H1 (cell line): ENCODE measurements at regions not wholly inside any gene's neighbourhood (a gene's known extent, or its start where the extent isn't known, plus 50 kb on each side); places are given as distances from the start of the nearest gene placed in this dataset.

Experiments used
- CTCF ChIA-PET: fragments of 300-600 bp; sonication (Branson Sonifier 250); formaldehyde crosslinking; loops from one replicate; lab custom pipeline; 2021; ENCODE audit not compliant: partially characterized antibody; lab: Charles Lee
- POLR2A ChIA-PET: fragments of 300-600 bp; sonication (Branson Sonifier 250); formaldehyde crosslinking; loops from one replicate; lab custom pipeline; 2021; ENCODE audit warnings: inconsistent platforms; ENCODE audit not compliant: partially characterized antibody; lab: Charles Lee
- DNase-seq, 2 experiments: peaks; one replicate each; pipeline versions ENCODE4 v3.0.0 to v3.0.0-alpha.2; 2010 to 2022; ENCODE audit warnings: low spot score in 2 of 2, low read depth in 1 of 2, mixed read lengths in 1 of 2
- FAIRE-seq: peaks from 2 replicates; lab custom pipeline; 2011; peaks lifted over from hg19 to GRCh38; lab: Jason Lieb, UNC
- H2AFZ ChIP-seq: 2 replicates; pipeline ENCODE4 v1.8.1; 2012; ENCODE audit warnings: low read length, inconsistent platforms
- H2AK5ac ChIP-seq: 2 replicates; pipeline ENCODE4 v1.6.1; 2013; ENCODE audit warnings: low read depth, low read length
- H2BK120ac ChIP-seq: replicated peaks from 2 replicates; pipeline ENCODE3; 2013; ENCODE audit warnings: low read depth, low read length, inconsistent platforms
- H2BK12ac ChIP-seq: 2 replicates; pipeline ENCODE4 v1.6.1; 2013; ENCODE audit warnings: low read depth, low read length
- H2BK15ac ChIP-seq: 2 replicates; pipeline ENCODE4 v1.6.1; 2013; ENCODE audit warnings: low read length
- H2BK20ac ChIP-seq: 2 replicates; pipeline ENCODE4 v1.6.1; 2013; ENCODE audit warnings: low read length
- H2BK5ac ChIP-seq: 2 replicates; pipeline ENCODE4 v1.6.1; 2013; ENCODE audit warnings: low read depth, low read length
- H3K14ac ChIP-seq: 2 replicates; pipeline ENCODE4 v1.6.1; 2013; ENCODE audit warnings: inconsistent platforms; ENCODE audit not compliant: insufficient read length
- H3K18ac ChIP-seq: 2 replicates; pipeline ENCODE4 v1.6.1; 2013; ENCODE audit warnings: low read length; ENCODE audit errors: extremely low read depth
- H3K23ac ChIP-seq: 2 replicates; pipeline ENCODE4 v1.6.1; 2013; ENCODE audit warnings: inconsistent platforms; ENCODE audit not compliant: insufficient read length
- H3K23me2 ChIP-seq: 2 replicates; pipeline ENCODE4 v1.6.1; 2013; ENCODE audit warnings: low read depth, low read length
- H3K27ac ChIP-seq: 2 replicates; pipeline ENCODE4 v1.6.1; 2011; ENCODE audit warnings: low read depth, low read length, inconsistent platforms
- H3K27me3 ChIP-seq, 4 experiments: replicated peaks in 1 of 4; 1 replicate in 1 of 4; 2 replicates in 3 of 4; pipeline versions ENCODE4 v1.6.1 to v1.8.1; 2011 to 2013; ENCODE audit warnings: low read length in 3 of 4, mild to moderate bottlenecking in 3 of 4, inconsistent platforms in 2 of 4, mixed read lengths in 2 of 4, moderate library complexity in 1 of 4; ENCODE audit not compliant: control insufficient read depth in 3 of 4, insufficient read depth in 3 of 4; ENCODE audit errors: extremely low read depth in 1 of 4
- H3K36me3 ChIP-seq, 4 experiments: 2 replicates each; pipeline versions ENCODE4 v1.6.1 to v1.8.1; 2011 to 2013; ENCODE audit warnings: mild to moderate bottlenecking in 4 of 4, low read length in 3 of 4, moderate library complexity in 2 of 4, control low read depth in 1 of 4, inconsistent platforms in 1 of 4; ENCODE audit not compliant: insufficient read depth in 4 of 4, control insufficient read depth in 2 of 4
- H3K4ac ChIP-seq: replicated peaks from 2 replicates; pipeline ENCODE3; 2013; ENCODE audit warnings: low read length, low read depth, mixed read lengths, inconsistent platforms; ENCODE audit not compliant: insufficient read length
- H3K4me1 ChIP-seq, 4 experiments: replicated peaks in 1 of 4; 1 replicate in 1 of 4; 2 replicates in 3 of 4; pipeline versions ENCODE4 v1.6.1 to v1.8.1; 2011 to 2013; ENCODE audit warnings: low read length in 3 of 4, inconsistent platforms in 2 of 4, mixed read lengths in 1 of 4; ENCODE audit not compliant: insufficient read depth in 4 of 4, control insufficient read depth in 3 of 4
- H3K4me2 ChIP-seq, 2 experiments: 2 replicates each; pipeline versions ENCODE4 v1.6.1 to v1.8.1; 2011 to 2013; ENCODE audit warnings: low read depth in 2 of 2, low read length in 2 of 2, control low read depth in 1 of 2, inconsistent platforms in 1 of 2, mild to moderate bottlenecking in 1 of 2; ENCODE audit not compliant: insufficient read depth in 1 of 2
- H3K4me3 ChIP-seq, 4 experiments: fragments of 200-600, 300-600 bp in 1 of 4; sonication (generic), shearing (Covaris generic), sonication (Bioruptor Twin) in 1 of 4; 2 replicates each; pipeline versions ENCODE4 v1.5.1 to v1.8.1; 2011 to 2016; ENCODE audit warnings: low read length in 4 of 4, low read depth in 3 of 4, control low read depth in 2 of 4, inconsistent platforms in 2 of 4, mild to moderate bottlenecking in 2 of 4, mixed read lengths in 1 of 4, moderate library complexity in 1 of 4; ENCODE audit not compliant: insufficient read depth in 2 of 4; ENCODE audit errors: extremely low read depth in 1 of 4
- H3K56ac ChIP-seq: replicated peaks from 2 replicates; pipeline ENCODE3; 2013; ENCODE audit warnings: low read depth, mild to moderate bottlenecking, mixed read lengths, low read length, inconsistent platforms; ENCODE audit not compliant: insufficient read length
- H3K79me1 ChIP-seq: 2 replicates; pipeline ENCODE4 v1.6.1; 2013; ENCODE audit warnings: low read depth, low read length, control low read depth
- H3K79me2 ChIP-seq, 2 experiments: 2 replicates each; pipeline versions ENCODE4 v1.6.1 to v1.8.1; 2012 to 2013; ENCODE audit warnings: low read length in 2 of 2, mild to moderate bottlenecking in 2 of 2, inconsistent platforms in 1 of 2; ENCODE audit not compliant: insufficient read depth in 2 of 2, control insufficient read depth in 1 of 2
- H3K9ac ChIP-seq, 4 experiments: replicated peaks in 1 of 4; 1 replicate in 1 of 4; 2 replicates in 3 of 4; pipeline versions ENCODE4 v1.6.1 to v1.8.1; 2011 to 2013; ENCODE audit warnings: low read depth in 3 of 4, low read length in 3 of 4, control low read depth in 2 of 4, mild to moderate bottlenecking in 2 of 4, moderate library complexity in 2 of 4, inconsistent platforms in 1 of 4; ENCODE audit errors: extremely low read depth in 1 of 4
- H3K9me3 ChIP-seq, 2 experiments: 2 replicates each; pipeline versions ENCODE4 v1.6.1 to v1.8.1; 2012 to 2013; ENCODE audit warnings: mild to moderate bottlenecking in 2 of 2, moderate library complexity in 2 of 2, control low read depth in 1 of 2, inconsistent platforms in 1 of 2, low read depth in 1 of 2, low read length in 1 of 2, mixed read lengths in 1 of 2; ENCODE audit not compliant: insufficient read depth in 2 of 2
- H4K20me1 ChIP-seq, 2 experiments: replicated peaks in 1 of 2; 2 replicates each; pipeline versions ENCODE3 to v1.8.1; 2011 to 2013; ENCODE audit warnings: inconsistent platforms in 2 of 2, low read length in 2 of 2, mild to moderate bottlenecking in 1 of 2; ENCODE audit not compliant: insufficient read depth in 2 of 2, control insufficient read depth in 1 of 2
- H4K5ac ChIP-seq: 2 replicates; pipeline ENCODE4 v1.6.1; 2013; ENCODE audit warnings: low read length, low read depth, mixed read lengths, inconsistent platforms; ENCODE audit not compliant: insufficient read length
- H4K8ac ChIP-seq: 2 replicates; pipeline ENCODE4 v1.8.0; 2013; ENCODE audit warnings: mild to moderate bottlenecking, moderate library complexity, low read length, inconsistent platforms; ENCODE audit not compliant: insufficient read depth; ENCODE audit errors: extremely low read depth
- H4K91ac ChIP-seq: replicated peaks from 2 replicates; pipeline ENCODE3; 2013; ENCODE audit warnings: low read length, mixed read lengths, inconsistent platforms; ENCODE audit not compliant: insufficient read length
- ASH2L ChIP-seq: fragments of 200-600, 300-600 bp; sonication (generic); IDR thresholded peaks from one replicate; pipeline ENCODE4 v1.7.1; 2017; ENCODE audit warnings: low read length
- BRCA1 ChIP-seq: IDR thresholded peaks from 2 replicates; pipeline ENCODE4 v1.6.1; 2012; ENCODE audit warnings: low read depth, low read length, improper control_type of control experiment
- CREB1 ChIP-seq: IDR thresholded peaks from 2 replicates; pipeline ENCODE4 v1.6.1; 2012; ENCODE audit warnings: inconsistent platforms
- E2F6 ChIP-seq: IDR thresholded peaks from 2 replicates; pipeline ENCODE4 v1.6.1; 2012; ENCODE audit warnings: inconsistent platforms
- JUN ChIP-seq: IDR thresholded peaks from 2 replicates; pipeline ENCODE4 v1.6.1; 2011; ENCODE audit warnings: low read depth, mild to moderate bottlenecking, improper control_type of control experiment, low read length
- MAFK ChIP-seq: IDR thresholded peaks from 2 replicates; pipeline ENCODE4 v1.6.1; 2012; ENCODE audit warnings: low read depth, mild to moderate bottlenecking, improper control_type of control experiment, low read length
- POLR2AphosphoS5 ChIP-seq: IDR thresholded peaks from 2 replicates; pipeline ENCODE4 v1.6.1; 2011; ENCODE audit warnings: low read depth, low read length
- RBBP5 ChIP-seq: IDR thresholded peaks from 2 replicates; pipeline ENCODE4 v1.7.1; 2012; ENCODE audit warnings: low read depth, mild to moderate bottlenecking, inconsistent platforms, low read length, moderate library complexity, borderline replicate concordance
- RFX5 ChIP-seq: IDR thresholded peaks from 2 replicates; pipeline ENCODE4 v1.6.1; 2011; ENCODE audit warnings: low read depth, low read length, improper control_type of control experiment, borderline replicate concordance
- SIN3A ChIP-seq, 2 experiments: IDR thresholded peaks in 1 of 2; conservative IDR thresholded peaks in 1 of 2; 2 replicates each; pipeline ENCODE4 v1.6.1; 2011 to 2012; ENCODE audit warnings: low read length in 2 of 2, improper control_type of control experiment in 1 of 2, low read depth in 1 of 2, mild to moderate bottlenecking in 1 of 2
- SIX5 ChIP-seq: IDR thresholded peaks from 2 replicates; pipeline ENCODE4 v1.6.1; 2011; ENCODE audit warnings: mild to moderate bottlenecking, low read depth, low read length
- TBP ChIP-seq: IDR thresholded peaks from 2 replicates; pipeline ENCODE4 v1.6.1; 2011; ENCODE audit warnings: low read depth, low read length, improper control_type of control experiment
- TEAD4 ChIP-seq: IDR thresholded peaks from 2 replicates; pipeline ENCODE4 v1.6.1; 2012; ENCODE audit warnings: low read depth, low read length, inconsistent platforms, mixed read lengths
- YY1 ChIP-seq: IDR thresholded peaks from 2 replicates; pipeline ENCODE4 v1.6.1; 2011; ENCODE audit warnings: low read depth, mild to moderate bottlenecking, low read length
- WGBS, 2 experiments: shearing (Covaris generic) in 1 of 2; methylation state at CpG; one replicate each; pipeline versions ENCODE4 v1.1.6 to v1.1.7; 2013 to 2015; ENCODE audit warnings: low lambda C conversion rate in 2 of 2, mixed read lengths in 2 of 2, inconsistent platforms in 1 of 2, low coverage in 1 of 2, missing lambda C conversion rate in 1 of 2; ENCODE audit not compliant: insufficient replicate concordance in 2 of 2, insufficient coverage in 1 of 2, insufficient read length in 1 of 2; ENCODE audit errors: extremely low coverage in 1 of 2, missing lambda C conversion rate in 1 of 2; 5-methylcytosine and 5-hydroxymethylcytosine counted together
- TF ChIP-seq, protein P1 (sequence below): IDR thresholded peaks from 2 replicates; pipeline ENCODE4 v1.6.1; 2011; ENCODE audit warnings: low read length, improper control_type of control experiment

DNA sequence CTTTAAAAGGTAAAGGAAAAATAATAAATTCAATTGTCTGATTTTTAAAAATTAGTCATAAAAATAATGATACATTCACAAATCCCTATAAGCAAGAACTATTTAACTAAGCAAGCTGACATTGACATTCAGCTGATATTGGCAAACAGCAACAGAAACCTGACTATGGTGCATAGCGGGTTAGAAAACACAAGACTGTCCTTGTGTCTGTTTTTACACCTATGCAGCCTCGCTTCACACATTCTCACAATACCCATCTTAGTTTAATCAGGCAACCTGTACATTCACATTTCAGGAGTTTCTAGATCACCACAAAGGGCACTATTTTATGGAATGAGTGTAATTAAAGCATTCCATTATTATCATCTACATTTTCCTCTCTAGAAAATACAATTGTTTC is 737.1 kb downstream of the KCNA4 start:
- Histone ChIP-seq H3K14ac (no peak overlapping the region), H3K4ac (no peak overlapping the region), H2AK5ac (no peak overlapping the region), H3K9me3 (no peaks in the 10 kb centered on the region), H3K36me3 (no peaks in the 10 kb centered on the region), H2BK5ac (no peak overlapping the region), H2BK20ac (no peak overlapping the region), H3K27me3 (no peaks in the 10 kb centered on the region), H4K20me1 (no peaks in the 10 kb centered on the region), H3K56ac (no peak overlapping the region), H3K4me1 (no peaks in the 10 kb centered on the region), H3K4me2 (no peak overlapping the region), H3K4me3 (no peak overlapping the region), H3K9ac (no peak overlapping the region), H3K23ac (no peak overlapping the region), H2BK12ac (no peak overlapping the region), H3K27ac (no peak overlapping the region), H4K91ac (no peak overlapping the region), H4K5ac (no peak overlapping the region), H3K23me2 (no peaks in the 10 kb centered on the region), H3K79me2 (no peaks in the 10 kb centered on the region), H2BK15ac (no peak overlapping the region), H2AFZ (no peak overlapping the region), H3K18ac (no peak overlapping the region), H2BK120ac (no peak overlapping the region), H4K8ac (no peak overlapping the region), H3K79me1 (no peaks in the 10 kb centered on the region)
- no peak for FAIRE-seq
- 95% methylated on average over 2 of the region's 2 CpGs; no CpG with 5 or more reads in 1 of the 2 experiments for WGBS, 2 experiments
- no peak for DNase-seq
- CTCF ChIA-PET: no interaction called here
- POLR2A ChIA-PET: no interaction called here
- TF ChIP-seq ASH2L: no peak
- no peak for TF ChIP-seq TEAD4
- no peak for TF ChIP-seq POLR2AphosphoS5
- TF ChIP-seq SIX5: no peak
- no peak for TF ChIP-seq YY1
- TF ChIP-seq E2F6: no peak
- no peak for TF ChIP-seq RBBP5
- no peak for TF ChIP-seq SIN3A (conservative IDR thresholded peaks at IDR 0.05 in 1 of 2, IDR thresholded peaks at IDR 0.05 in 1 of 2; ENCODE audit: low read depth in 1 of 2, low read length in 2 of 2)
- TF ChIP-seq MAFK: no peak
- no peak for TF ChIP-seq RFX5
- TF ChIP-seq, protein P1, sequence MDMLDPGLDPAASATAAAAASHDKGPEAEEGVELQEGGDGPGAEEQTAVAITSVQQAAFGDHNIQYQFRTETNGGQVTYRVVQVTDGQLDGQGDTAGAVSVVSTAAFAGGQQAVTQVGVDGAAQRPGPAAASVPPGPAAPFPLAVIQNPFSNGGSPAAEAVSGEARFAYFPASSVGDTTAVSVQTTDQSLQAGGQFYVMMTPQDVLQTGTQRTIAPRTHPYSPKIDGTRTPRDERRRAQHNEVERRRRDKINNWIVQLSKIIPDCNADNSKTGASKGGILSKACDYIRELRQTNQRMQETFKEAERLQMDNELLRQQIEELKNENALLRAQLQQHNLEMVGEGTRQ: no peak
- no peak for TF ChIP-seq BRCA1
- no peak for TF ChIP-seq JUN
- no peak for TF ChIP-seq CREB1
- no peak for TF ChIP-seq TBP
